Hematopoietic multipotent progenitor cell (in vitro differentiated cells): ENCODE measurements at regions not wholly inside any gene's neighbourhood (a gene's known extent, or its start where the extent isn't known, plus 50 kb on each side); places are given as distances from the start of the nearest gene placed in this dataset. TPM values are rescaled to one million over a fixed set of nuclear protein-coding genes. Genes with fewer than 3 reads are reported as not detected.

Experiments used
- small RNA-seq: library from RNA; depleted of rRNA; stranded (forward); fragments of <200 nt; gene quantifications from one replicate; pipeline ENCODE3, GENCODE V24; 2012

Small RNA genes lying in the stretch of these regions (small RNA-seq; reads per million reads assigned to genes)
- not detected for gene RF00017
